ENCODE measurements at regions not wholly inside any gene's neighbourhood (a gene's known extent, or its start where the extent isn't known, plus 50 kb on each side); places are given as distances from the start of the nearest gene placed in this dataset.
"Not testable (repeated sequence)": the region's sequence is repeated elsewhere in the genome, so short reads cannot be mapped to it uniquely, and the experiment has no call there.

DNA sequence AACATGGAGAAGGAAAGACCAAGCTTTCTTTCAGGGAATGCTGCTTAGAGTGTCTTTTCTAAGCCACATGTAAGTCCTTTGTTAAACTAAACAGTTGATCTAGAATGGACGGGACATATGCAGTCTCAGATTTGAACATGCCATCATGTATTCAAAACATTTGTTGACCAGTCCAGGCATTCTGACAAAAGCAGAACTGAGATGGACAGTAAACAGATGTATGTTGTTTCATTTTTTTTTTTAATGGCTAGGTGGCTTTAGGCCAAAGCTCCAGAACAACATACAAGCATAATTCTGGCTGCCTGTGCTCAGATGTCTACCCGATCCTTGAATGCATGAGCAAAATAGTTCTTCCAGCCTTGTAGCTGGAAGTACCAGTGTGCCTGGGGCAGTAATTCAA lies 1211.4 kb upstream of the FAM98A start:
- TF ChIP-seq, protein P1, sequence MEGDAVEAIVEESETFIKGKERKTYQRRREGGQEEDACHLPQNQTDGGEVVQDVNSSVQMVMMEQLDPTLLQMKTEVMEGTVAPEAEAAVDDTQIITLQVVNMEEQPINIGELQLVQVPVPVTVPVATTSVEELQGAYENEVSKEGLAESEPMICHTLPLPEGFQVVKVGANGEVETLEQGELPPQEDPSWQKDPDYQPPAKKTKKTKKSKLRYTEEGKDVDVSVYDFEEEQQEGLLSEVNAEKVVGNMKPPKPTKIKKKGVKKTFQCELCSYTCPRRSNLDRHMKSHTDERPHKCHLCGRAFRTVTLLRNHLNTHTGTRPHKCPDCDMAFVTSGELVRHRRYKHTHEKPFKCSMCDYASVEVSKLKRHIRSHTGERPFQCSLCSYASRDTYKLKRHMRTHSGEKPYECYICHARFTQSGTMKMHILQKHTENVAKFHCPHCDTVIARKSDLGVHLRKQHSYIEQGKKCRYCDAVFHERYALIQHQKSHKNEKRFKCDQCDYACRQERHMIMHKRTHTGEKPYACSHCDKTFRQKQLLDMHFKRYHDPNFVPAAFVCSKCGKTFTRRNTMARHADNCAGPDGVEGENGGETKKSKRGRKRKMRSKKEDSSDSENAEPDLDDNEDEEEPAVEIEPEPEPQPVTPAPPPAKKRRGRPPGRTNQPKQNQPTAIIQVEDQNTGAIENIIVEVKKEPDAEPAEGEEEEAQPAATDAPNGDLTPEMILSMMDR (IDR thresholded peaks at IDR 0.05), result no peak
- DNase-seq (ENCODE audit: low spot score), result no peak
- Histone ChIP-seq H3K9me3 (no peaks in the 10 kb centered on the region), H3K27me3 (replicated peaks; ENCODE audit: insufficient read depth) (no peaks in the 10 kb centered on the region), H3K4me1 (ENCODE audit: control insufficient read depth in 1 of 2, low read depth in 2 of 2) (no peaks in the 10 kb centered on the region), H3K36me3 (no peaks in the 10 kb centered on the region), H3K4me3 (no peak overlapping the region), H3K27ac (no peak overlapping the region)
- no peak for ATAC-seq (ENCODE audit: insufficient number of reproducible peaks, low FRiP score, low read depth)

DNA sequence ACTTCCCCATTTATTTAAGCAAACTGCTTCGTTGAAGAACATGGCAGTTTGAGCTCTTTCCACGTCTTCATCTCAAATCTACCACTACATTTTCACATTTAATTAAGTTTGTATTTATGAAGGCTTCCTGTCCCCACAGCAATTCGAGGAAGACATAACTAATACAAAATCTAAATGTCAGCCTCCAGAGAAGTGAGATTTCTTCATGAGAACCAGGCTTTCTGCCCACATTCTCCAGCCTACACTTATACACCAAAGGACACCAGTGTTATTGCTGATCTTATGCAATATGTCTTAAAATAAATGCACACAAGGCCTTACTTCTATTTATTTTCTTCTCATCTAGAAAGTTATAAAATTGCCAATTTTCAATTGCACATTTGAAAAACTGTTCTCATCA lies 1209.3 kb upstream of the FAM98A start:
- Histone ChIP-seq H3K36me3 (no peaks in the 10 kb centered on the region), H3K4me3 (no peak overlapping the region), H3K4me1 (ENCODE audit: control insufficient read depth in 1 of 2, low read depth in 2 of 2) (no peaks in the 10 kb centered on the region), H3K9me3 (no peaks in the 10 kb centered on the region), H3K27me3 (replicated peaks; ENCODE audit: insufficient read depth) (no peaks in the 10 kb centered on the region), H3K27ac (no peak overlapping the region)
- TF ChIP-seq, protein P1 (IDR thresholded peaks at IDR 0.05), result no peak
- ATAC-seq (ENCODE audit: insufficient number of reproducible peaks, low FRiP score, low read depth) (no peak), DNase-seq (ENCODE audit: low spot score) (no peak)

- Histone ChIP-seq H3K27me3 (replicated peaks; ENCODE audit: insufficient read depth) (no peaks in the 10 kb centered on the region), H3K36me3 (no peaks in the 10 kb centered on the region), H3K9me3 (no peaks in the 10 kb centered on the region), H3K4me1 (ENCODE audit: control insufficient read depth in 1 of 2, low read depth in 2 of 2) (no peaks in the 10 kb centered on the region), H3K4me3 (no peak overlapping the region), H3K27ac (no peak overlapping the region)
- TF ChIP-seq, protein P1 (IDR thresholded peaks at IDR 0.05), result no peak
- DNase-seq (ENCODE audit: low spot score) (no peak), ATAC-seq (ENCODE audit: insufficient number of reproducible peaks, low FRiP score, low read depth) (no peak)
Measured at GRCh38 chr2:34806891-34807290, 1207.8 kb upstream of the FAM98A start.

GRCh38 chr2:34806396-34806795 lies 1207.3 kb upstream of the FAM98A start:
- H3K36me3 ChIP-seq, result no peaks in the 10 kb centered on the region
- no peaks in the 10 kb centered on the region for H3K9me3 ChIP-seq

GRCh38 chr2:34799556-34799955 lies 1200.5 kb upstream of the FAM98A start:
- no peak overlapping the region for H3K27ac ChIP-seq
- H3K4me3 ChIP-seq, result no peak overlapping the region
- H3K27me3 ChIP-seq (replicated peaks; ENCODE audit: insufficient read depth), result no peaks in the 10 kb centered on the region
- no peaks in the 10 kb centered on the region for H3K4me1 ChIP-seq (ENCODE audit: control insufficient read depth in 1 of 2, low read depth in 2 of 2)
- ATAC-seq (ENCODE audit: insufficient number of reproducible peaks, low FRiP score, low read depth) (no peak), DNase-seq (ENCODE audit: low spot score) (no peak)
- TF ChIP-seq, protein P1 (IDR thresholded peaks at IDR 0.05), result no peak
- no peaks in the 10 kb centered on the region for H3K9me3 ChIP-seq
- H3K36me3 ChIP-seq, result no peaks in the 10 kb centered on the region

More at GRCh38 chr2:34806396-34806795, 1207.3 kb upstream of the FAM98A start:
- ATAC-seq (ENCODE audit: insufficient number of reproducible peaks, low FRiP score, low read depth) (no peak), DNase-seq (ENCODE audit: low spot score) (no peak)
- no peak overlapping the region for H3K27ac ChIP-seq
- no peaks in the 10 kb centered on the region for H3K27me3 ChIP-seq (replicated peaks; ENCODE audit: insufficient read depth)
- TF ChIP-seq, protein P1 (IDR thresholded peaks at IDR 0.05), result no peak
- H3K4me3 ChIP-seq, result no peak overlapping the region
- H3K4me1 ChIP-seq (ENCODE audit: control insufficient read depth in 1 of 2, low read depth in 2 of 2), result no peaks in the 10 kb centered on the region

- not testable (repeated sequence) for H3K27me3 ChIP-seq (replicated peaks; ENCODE audit: insufficient read depth); H3K36me3 ChIP-seq; H3K4me3 ChIP-seq; DNase-seq (ENCODE audit: low spot score); H3K27ac ChIP-seq; H3K4me1 ChIP-seq (ENCODE audit: control insufficient read depth in 1 of 2, low read depth in 2 of 2); ATAC-seq (ENCODE audit: insufficient number of reproducible peaks, low FRiP score, low read depth); H3K9me3 ChIP-seq
Measured at GRCh38 chr2:34795586-34795985, 1196.5 kb upstream of the FAM98A start.
